HT-29 (cell line): ENCODE measurements at regions not wholly inside any gene's neighbourhood (a gene's known extent, or its start where the extent isn't known, plus 50 kb on each side); places are given as distances from the start of the nearest gene placed in this dataset.
A peak's percentile ranks its signal among the peaks of the same experiment; 100 is the strongest.
"Not testable (repeated sequence)": the region's sequence is repeated elsewhere in the genome, so short reads cannot be mapped to it uniquely, and the experiment has no call there.

ENCODE experiments used
- DNase-seq: peaks from one replicate; pipeline ENCODE4 v3.0.0-alpha.2; 2015; ENCODE audit warnings: low spot score

DNA sequence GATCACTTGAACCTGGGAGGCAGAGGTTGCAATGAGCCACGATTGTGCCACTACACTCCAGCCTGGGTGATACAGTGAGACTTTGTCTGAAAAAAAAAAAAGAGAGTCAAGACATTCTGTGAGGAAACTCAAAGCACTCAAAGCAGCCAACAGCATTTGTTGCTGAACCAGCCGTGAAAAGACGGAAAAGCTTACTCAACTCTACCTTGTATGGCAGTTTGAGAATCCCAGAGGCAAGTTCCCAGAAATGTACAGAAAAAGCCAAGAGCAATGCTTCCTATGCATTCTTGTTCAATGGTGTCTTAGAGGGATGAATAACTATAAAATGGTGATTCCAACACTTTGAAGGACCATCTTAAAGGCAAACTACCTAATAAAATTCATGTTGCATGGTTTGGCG lies 170.2 kb downstream of the HSD17B3 start:
- DNase-seq: no peak

DNA sequence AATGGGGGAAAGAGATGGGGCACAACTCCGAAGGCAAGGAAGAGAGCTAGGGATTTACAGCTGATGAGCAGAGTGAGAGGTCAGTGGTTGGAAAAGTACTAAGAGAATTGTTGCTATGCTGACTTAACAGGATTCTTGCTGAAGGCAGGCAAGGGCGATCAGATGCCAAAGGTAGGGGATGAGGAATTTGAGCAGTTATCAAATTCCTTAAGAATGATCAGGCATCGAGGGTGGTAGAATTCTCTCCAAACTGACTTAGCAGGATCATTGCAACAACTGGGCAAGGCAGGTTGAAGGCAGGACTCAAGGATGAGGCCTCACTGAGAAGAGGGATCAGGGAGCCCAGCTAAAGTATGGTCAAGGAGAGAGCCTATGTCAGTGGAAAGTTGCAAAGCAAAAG lies 171.0 kb downstream of the HSD17B3 start:
- DNase-seq: no peak

DNA sequence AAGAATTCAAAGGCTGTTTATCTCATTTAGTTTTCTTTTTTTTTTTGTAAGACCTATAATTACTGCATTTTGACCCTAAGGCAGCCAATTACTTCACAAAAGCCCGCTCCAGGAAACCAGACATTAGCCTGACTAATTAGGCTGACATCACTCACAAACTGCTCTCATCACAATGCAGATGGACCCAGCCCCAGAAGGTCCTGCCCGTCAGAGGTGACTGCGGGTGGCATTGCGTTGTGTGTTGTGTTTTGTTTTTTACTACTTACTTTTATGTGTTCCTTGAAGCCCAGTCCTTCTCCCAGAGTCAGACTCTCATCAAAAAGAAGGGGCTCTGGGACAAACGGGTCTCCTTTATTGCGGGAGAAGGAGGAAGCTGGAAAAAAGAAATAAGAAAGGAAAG lies 172.2 kb downstream of the HSD17B3 start:
- DNase-seq: no peak

DNA sequence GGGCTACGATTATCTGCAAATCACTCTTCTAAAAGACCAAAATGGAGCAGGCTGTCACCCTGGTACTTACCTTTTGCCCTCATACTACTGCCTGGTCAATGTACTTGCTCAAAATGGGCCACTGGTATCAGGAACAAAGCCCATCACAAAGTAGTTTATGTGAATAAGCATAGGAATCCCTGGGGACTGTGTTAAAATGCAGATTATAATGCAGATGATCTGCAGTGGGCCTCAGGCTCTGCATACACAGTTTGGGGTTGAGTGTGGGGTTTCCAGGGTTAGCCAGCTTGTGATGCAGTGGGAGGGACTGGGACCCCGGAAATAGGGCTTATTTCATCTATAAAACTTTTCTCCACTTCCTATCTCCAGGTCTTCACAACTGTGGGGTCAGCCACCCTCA lies 173.1 kb downstream of the HSD17B3 start:
- no peak for DNase-seq

DNA sequence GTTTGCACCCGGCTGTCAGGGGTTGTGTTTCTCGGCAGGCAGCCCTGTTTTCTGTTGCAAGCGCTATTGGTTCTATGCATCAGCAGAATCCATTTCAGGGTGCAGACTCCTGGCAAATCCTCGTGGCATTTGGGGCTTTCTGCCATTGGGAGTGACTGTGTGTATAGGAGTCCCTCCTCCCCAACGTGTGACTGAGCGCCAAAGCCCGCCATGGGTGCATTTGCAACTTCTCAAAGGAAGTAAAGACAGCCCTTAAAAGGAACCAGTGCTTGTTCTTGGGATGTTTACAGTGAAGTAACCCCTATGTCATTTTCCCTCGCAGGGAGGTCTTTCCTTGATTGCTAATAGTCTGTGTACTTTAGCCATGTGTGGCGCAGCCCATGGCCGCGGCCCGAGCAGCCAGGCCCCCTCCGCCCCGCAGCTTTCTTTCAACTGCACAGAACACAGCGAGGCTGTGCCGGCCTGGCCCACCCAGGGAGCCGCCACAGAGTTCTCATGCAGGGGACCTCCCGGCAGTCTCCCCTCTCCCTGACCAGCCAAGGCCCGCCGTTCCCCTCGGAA lies 175.6 kb downstream of the HSD17B3 start:
- no peak for DNase-seq

DNA sequence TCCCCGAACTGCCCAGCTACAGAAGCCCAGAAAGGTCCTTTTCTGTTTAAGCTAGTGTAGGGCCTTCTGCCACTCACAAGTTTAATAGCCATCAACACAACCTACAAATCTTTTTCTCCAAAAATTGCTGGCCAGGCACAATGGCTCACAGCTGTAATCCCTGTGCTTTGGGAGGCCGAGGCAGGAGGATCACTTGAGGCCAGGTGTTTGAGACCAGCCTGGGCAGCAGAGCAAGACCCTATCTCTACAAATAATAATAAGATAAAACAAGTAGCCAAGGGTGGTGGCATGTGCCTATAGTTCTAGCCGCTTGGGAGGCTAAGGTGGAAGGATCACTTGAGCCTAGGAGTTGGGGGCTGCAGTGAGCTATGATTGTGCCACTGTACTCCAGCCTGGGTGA lies 176.4 kb downstream of the HSD17B3 start:
- no peak for DNase-seq

DNA sequence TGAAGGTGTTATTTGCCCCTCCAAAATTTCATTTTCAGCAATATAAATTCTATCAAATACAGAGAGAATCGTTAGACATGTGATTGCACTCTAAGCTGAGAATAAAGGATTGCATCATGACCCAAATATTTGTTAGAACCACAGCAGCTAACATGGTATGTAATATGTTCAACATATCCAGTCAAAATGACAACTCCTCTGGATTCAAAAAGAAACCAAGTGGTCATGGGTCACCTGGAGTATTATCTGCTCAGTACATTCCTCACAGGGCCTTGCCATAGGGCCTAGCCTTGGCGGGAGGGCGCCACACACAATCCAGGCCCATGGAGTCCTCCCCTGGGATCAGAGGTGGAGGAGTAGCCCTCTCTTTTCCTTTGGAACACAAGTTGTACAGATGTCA lies 179.2 kb downstream of the HSD17B3 start:
- no peak for DNase-seq

DNA sequence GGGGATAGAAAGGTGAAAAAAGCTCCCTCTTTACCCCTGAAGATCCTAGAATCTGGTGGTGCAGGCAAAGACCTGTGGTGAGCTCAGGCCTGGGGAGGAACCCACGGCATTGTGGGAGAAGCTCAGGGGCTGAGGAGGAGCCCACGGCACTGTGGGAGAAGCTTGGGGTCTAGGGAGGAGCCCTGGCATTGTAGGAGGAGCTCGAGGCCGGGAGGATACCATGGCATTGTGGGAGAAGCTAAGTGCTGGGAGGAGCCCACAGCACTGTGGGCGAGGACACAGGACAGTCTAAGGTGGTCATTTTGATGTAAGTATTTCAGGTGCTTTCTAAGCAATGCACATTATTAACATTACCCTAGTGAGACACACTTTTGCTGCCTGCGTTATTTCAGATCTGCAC lies 179.7 kb downstream of the HSD17B3 start:
- no peak for DNase-seq

DNA sequence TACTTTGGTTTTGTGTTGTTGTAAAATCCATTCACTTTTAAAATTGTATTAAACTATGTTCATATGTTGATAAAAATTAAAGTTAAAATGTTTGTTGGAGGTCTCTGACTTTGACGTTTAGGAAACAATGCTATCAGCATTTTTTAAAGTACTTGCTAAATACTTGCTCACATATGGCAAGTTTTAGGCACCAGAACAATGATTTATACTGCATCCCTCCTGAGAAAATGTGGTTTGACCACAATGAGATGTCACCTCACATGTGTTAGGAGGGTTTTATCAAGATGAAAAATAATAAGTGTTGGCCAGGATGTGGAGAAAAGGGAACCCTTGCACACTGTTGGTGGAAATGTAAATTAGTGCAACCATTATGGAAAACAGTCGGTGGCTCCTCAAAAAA lies 180.8 kb downstream of the HSD17B3 start:
- no peak for DNase-seq

DNA sequence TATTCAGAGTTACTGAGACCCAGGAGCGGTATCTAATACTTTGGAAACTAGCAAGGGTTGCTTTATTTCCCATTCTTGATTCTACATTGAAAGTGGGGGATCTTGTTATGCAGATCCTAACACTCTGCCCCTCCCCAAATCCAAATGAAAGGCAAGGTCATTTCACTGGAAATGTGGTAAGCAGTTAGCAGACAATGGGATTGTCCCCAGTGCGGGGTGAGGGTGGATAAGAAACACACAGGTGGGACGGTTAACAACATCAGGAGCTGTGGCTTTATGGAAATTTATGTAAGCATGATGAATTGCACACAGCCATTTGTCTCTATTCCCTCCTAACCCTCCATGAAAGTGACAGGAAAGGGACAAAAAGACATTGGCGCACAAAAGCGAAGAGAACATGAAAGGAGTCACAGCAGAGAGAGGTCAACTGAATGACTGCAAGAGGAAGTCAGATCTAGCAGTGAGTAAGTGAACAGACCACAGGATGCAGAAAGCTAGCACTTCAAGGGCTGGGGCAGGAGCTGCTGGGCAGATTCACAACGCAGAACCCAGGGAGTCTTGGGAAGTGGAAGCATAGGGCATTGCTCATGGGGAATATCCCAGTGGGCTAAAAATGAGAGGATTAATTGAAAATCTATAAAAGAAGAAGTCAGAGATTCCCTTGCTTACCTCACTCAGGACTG lies 184.4 kb downstream of the HSD17B3 start:
- no peak for DNase-seq

DNA sequence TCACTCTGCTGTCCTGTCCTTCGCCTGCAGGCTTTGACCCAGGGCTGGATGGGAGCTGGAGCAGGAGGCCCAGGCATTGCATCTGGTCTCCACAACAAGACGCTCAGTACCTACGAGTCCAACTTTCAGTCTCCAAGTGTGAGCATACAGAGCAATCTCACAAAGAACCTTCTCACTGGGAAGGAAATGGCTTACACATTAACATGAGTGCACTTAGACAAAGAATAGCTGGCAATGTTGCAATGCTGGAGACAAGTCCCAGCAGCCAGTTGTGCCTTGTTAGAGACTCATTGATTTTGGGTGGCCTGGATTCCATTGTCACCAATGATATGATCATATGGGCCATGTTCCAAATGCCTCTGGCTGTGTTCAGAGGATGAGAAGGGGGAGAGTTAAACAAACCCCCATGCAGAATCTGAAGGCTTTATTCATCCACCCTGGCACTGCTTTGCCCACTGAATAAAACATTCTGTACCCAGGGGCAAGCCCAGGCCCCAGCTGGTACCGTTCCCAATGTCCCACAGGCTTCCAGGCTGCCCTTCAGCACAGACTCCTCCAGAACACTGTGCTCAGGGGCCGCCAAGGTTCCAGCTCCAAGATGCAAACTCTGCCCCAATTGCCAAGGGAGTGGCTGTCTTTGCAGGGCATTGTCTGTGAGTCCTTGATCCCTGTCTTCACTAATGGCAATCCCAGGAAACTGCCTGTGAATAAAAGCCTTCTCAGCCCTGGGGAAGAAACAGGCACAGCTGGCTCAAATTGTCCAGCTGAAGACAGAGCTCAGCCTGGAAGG lies 185.5 kb downstream of the HSD17B3 start:
- no peak for DNase-seq

DNA sequence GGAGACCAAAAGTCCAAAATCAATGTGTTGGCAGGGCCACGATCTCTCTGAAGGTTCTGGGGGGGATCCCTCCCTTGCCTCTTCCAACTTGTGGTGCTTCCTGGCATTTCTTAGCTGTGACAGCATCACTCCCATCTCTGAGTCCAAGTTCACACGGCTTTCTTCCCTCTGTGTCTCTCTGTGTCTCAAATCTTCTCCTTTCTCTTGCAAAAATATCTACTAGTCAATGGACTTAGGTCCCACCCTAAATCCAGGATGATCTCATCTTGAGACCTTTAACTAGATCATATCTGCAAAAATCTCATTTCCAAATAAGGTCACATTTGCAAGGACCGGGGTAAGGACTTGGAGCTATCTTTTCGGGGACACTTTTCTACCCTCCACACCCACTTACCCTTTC lies 186.1 kb downstream of the HSD17B3 start:
- no peak for DNase-seq

DNA sequence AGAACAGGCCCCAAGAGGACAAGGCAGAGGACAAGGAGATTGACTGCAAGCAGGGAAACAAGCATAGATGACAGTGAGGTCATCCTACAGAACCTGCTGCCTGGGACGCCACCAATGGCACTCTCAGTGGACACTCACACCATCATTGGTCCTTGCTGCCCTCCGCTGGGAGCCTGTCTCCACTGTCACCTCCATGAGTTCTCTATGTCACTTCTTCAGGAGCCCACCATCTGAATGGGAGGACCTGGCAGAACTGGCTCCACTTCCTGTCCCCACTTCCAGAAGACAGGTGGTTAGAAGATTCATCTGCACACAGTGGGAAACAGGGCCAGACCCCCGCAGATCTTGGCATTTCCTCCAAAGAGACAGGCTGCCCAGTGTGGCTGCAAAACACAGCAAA lies 188.9 kb downstream of the HSD17B3 start:
- peak; percentile 7 for DNase-seq

DNA sequence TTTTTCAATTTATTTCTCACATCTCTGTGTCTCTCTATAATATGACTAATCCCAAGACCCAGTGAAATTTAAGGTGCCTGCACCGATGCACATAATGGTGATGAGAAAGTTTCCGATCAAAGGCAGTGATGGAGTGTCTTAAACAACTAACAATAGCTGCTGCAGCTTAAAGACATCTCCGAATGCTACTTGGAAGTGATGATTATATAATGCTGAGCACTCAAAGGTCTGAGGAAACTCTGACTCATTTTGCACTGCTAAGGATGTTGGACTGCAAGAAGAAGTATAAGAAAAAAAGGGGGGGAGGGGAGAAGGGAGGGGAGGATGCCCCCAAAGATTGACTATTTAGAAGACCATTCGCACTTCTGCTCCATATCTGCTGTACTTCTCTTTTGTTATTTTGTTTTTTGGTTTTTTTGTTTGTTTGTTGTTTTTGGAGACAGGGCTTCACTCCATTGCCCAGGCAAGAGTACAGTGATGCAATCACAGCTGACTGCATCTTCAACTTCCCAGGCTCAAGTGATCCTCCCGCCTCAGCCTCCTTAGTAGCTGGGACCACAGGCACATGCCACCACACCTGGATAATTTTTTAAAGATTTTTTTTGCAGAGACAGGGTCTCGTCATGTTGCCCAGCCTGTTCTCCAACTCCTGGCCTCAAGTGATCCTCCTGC lies 192.2 kb downstream of the HSD17B3 start:
- no peak for DNase-seq

DNA sequence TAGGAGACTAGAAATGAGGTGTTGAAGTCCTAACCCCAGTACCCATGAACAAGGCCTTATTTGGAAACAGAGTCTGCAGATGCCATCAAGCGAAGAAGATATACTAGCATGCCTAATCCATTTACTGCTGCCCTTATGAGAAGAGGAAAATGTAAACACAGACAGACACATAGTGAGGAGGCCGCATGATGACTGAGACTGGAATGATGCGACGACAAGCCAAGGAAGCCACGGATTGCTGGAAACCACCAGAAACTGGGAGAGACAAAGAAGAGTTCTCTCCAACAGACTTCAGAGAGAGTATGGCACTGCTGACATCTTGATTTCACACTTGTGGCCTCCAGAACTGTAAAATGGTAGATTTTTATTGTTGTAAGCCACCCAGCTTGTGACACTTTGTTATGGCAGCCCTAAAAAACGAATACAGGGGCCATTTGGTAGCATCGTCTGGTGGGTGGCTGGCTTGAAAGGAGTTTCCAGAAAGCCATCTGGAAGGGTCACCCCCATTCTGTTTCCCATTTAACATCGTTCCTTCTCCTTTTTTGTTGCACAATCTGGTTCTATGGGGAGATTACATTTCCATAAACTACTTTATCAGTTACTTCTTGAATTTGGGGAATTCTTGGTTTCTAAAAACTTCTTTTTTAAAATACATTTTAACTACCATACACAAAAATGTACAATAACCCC lies 193.1 kb downstream of the HSD17B3 start:
- no peak for DNase-seq

DNA sequence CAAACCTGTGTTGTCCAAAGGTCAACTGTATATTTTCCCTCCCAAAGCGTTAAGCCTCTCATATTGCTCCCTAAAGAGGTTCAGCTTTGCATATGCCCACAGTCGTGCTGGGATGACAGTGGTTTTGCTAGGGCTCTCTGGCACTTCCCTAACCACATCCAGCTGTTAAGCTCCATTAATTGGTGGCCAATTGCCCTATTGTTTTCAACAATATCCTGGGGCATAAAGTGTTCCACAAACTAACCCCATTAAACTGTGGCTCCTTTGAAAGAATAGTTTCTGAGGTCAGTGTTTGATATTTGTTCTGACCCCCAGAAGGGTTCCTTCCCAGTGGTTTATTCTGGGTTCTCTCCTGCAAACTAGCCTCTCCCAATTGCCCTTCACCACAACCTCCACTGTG lies 194.5 kb downstream of the HSD17B3 start:
- no peak for DNase-seq

DNA sequence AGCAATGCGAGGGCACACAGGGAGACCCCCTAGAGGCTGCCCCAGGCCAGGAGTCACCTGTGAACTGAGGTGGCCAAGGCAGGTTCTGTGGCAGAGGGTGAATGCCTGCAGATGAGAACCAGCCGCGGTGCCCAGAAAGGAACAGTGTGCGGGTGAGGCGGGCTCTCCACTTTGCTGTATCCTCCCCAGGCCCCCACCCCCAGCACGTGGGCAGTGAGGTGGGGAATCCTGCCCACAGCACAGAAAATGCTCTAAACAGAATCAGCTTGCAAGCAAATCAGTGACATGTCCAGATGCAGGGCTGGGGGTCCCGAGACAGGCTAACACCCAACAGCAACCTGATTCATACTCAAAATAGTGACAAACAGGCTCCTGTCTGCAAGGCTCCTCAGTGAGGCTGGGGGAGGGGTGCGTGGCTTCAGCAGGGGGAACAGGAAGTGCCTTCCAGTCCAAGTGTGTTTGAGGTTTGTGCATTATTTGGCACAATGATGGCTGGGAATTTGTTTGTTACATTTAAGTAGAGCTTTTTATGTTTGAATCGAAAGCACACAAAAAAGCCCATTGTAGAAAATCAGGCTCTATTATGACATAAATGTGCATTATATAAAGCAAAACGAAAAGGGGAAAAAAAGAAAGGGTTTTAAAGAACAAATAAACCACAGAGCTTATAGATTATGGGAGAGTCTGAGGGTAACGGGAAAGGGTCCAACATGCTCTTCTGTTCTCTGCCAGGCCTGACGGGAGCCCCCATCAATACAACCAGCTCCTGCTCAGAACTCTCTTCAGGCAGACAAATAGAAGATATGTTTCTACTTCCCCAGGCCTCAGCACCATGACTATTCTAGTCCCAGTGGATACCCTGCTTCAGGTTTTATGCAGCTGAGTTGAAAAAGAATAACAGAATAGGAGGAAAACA lies 201.3 kb downstream of the HSD17B3 start:
- no peak for DNase-seq

DNA sequence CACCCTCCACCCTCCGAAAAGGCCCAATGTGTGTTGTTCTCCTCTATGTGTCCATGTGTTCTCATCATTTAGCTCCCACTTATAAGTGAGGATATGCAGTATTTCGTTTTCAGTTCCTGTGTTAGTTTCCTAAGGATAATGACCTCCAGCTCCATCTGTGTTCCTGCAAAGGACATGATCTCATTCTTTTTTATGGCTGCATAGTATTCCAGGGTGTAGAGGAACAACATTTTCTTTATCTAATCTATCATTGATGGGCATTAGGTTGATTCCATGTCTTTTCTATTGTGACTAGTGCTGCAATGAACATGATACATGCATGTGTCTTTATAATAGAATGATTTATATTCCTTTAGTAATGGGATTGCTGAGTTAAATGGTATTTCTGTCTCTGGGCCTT lies 211.3 kb downstream of the HSD17B3 start:
- not testable (repeated sequence) for DNase-seq

DNA sequence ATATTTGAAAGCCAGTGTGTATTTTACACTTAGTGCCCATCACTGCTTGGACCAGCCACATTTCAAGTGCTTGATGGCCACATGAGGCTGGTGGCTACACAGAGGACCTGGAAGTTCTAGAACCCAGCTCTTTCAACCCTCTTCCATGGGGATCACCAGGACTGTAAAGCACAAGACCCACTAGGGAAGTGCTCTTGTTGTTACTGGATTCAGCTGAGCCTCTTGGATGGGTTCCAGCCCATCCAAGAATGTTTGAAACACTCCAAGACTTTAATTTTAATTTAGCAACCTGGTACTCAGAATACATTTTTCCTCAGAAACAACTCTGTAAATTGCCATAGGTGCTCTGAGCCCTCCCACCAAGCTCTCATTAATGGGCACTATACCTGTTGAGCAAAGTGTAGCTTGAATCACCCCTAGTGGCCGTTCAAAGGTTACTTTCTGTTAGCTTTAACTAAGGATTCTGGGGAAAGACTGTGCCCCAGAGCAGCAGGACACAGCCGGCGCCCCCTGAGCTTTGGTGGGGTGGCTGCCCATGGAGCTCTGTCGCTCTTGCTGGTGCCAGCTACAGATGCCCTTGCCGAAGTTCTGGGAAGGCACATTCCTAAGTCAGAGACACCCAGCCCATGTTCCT lies 212.4 kb downstream of the HSD17B3 start:
- no peak for DNase-seq

DNA sequence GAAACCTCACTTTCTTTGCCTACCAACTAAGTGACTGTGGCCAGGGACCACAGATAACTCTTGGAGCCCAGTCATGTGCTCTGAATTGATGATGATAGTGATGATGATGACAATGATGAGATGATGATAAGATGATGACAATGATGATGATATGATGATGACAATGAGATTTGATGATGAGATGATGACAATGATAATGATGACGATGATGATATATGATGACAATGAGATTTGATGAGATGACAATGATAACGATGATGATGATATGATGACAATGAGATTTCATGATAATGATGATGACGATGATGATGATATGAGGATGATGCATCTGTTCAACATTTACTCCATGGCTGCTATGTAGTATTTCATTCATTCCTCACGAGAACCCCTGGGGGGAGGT lies 213.0 kb downstream of the ERCC6L2 start:
- DNase-seq: no peak
